SK-N-SH treated with all-trans-retinoic acid at 6 μM for 48 hours (cell line): ENCODE measurements at regions not wholly inside any gene's neighbourhood (a gene's known extent, or its start where the extent isn't known, plus 50 kb on each side); places are given as distances from the start of the nearest gene placed in this dataset.

ENCODE experiments used
- ARNTL ChIP-seq: fragments of 450-650 bp; formaldehyde crosslinking; IDR thresholded peaks from 2 replicates; pipeline ENCODE4 v1.5.0; 2020; ENCODE audit warnings: low read depth, mild to moderate bottlenecking, moderate library complexity, borderline replicate concordance
- BACH2 ChIP-seq: fragments of 250-450 bp; sonication (Bioruptor Pico); IDR thresholded peaks from 2 replicates; pipeline ENCODE4 v1.9.0; 2021; ENCODE audit warnings: mild to moderate bottlenecking, borderline replicate concordance
- ISL1 ChIP-seq: fragments of 250-450 bp; sonication (Bioruptor Pico); IDR thresholded peaks from 2 replicates; pipeline ENCODE4 v2.1.2; 2022; ENCODE audit warnings: mild to moderate bottlenecking, moderate library complexity
- OSR1 ChIP-seq: fragments of 250-450 bp; sonication (Bioruptor Pico); IDR thresholded peaks from 2 replicates; pipeline ENCODE4 v1.8.0; 2022; ENCODE audit warnings: moderate library complexity, mild to moderate bottlenecking, inconsistent platforms
- PATZ1 ChIP-seq: fragments of 250-450 bp; sonication (Bioruptor Pico); IDR thresholded peaks from 2 replicates; pipeline ENCODE4 v1.8.0; 2020; ENCODE audit warnings: mild to moderate bottlenecking, moderate library complexity, borderline replicate concordance
- PPARA ChIP-seq: fragments of 250-450 bp; sonication (Bioruptor Pico); IDR thresholded peaks from 2 replicates; pipeline ENCODE4 v1.5.0; 2020; ENCODE audit warnings: mild to moderate bottlenecking, borderline replicate concordance
- TOX ChIP-seq: fragments of 250-450 bp; sonication (Bioruptor Pico); IDR thresholded peaks from 2 replicates; pipeline ENCODE4 v1.8.0; 2021; ENCODE audit warnings: mild to moderate bottlenecking, moderate library complexity, borderline replicate concordance
- ZFP3 ChIP-seq: fragments of 250-450 bp; sonication (Bioruptor Pico); IDR thresholded peaks from 2 replicates; pipeline ENCODE4 v1.5.0; 2020; ENCODE audit warnings: mild to moderate bottlenecking, moderate library complexity
- ZFP30 ChIP-seq: fragments of 450-650 bp; formaldehyde crosslinking; IDR thresholded peaks from 2 replicates; pipeline ENCODE4 v1.5.0; 2022; ENCODE audit warnings: mild to moderate bottlenecking, moderate library complexity
- ZNF565 ChIP-seq: fragments of 450-650 bp; formaldehyde crosslinking; conservative IDR thresholded peaks from 2 replicates; pipeline ENCODE4 v1.5.0; 2020; ENCODE audit warnings: low read depth, mild to moderate bottlenecking, moderate library complexity
- ZNF70 ChIP-seq: fragments of 450-650 bp; formaldehyde crosslinking; IDR thresholded peaks from 2 replicates; pipeline ENCODE4 v1.5.0; 2020; ENCODE audit warnings: mild to moderate bottlenecking, moderate library complexity
- TF ChIP-seq, protein P1 (sequence below): fragments of 250-450 bp; sonication (Bioruptor Pico); IDR thresholded peaks from 2 replicates; pipeline ENCODE4 v1.5.1; 2021; ENCODE audit warnings: mild to moderate bottlenecking, moderate library complexity

- TF ChIP-seq ZNF70 = no peak
- TF ChIP-seq PATZ1 (CRISPR knock-in tag) = no peak
- TF ChIP-seq TOX (CRISPR knock-in tag) = no peak
- no peak for TF ChIP-seq OSR1 (CRISPR knock-in tag)
- no peak for TF ChIP-seq ISL1 (CRISPR knock-in tag)
- TF ChIP-seq ARNTL (CRISPR knock-in tag) = no peak
- TF ChIP-seq, protein P1, sequence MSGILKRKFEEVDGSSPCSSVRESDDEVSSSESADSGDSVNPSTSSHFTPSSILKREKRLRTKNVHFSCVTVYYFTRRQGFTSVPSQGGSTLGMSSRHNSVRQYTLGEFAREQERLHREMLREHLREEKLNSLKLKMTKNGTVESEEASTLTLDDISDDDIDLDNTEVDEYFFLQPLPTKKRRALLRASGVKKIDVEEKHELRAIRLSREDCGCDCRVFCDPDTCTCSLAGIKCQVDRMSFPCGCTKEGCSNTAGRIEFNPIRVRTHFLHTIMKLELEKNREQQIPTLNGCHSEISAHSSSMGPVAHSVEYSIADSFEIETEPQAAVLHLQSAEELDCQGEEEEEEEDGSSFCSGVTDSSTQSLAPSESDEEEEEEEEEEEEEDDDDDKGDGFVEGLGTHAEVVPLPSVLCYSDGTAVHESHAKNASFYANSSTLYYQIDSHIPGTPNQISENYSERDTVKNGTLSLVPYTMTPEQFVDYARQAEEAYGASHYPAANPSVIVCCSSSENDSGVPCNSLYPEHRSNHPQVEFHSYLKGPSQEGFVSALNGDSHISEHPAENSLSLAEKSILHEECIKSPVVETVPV (CRISPR knock-in tag) = no peak
- no peak for TF ChIP-seq ZNF565 (CRISPR knock-in tag)
- TF ChIP-seq BACH2 (CRISPR knock-in tag) = no peak
- TF ChIP-seq PPARA (CRISPR knock-in tag) = no peak
- no peak for TF ChIP-seq ZFP30
- no peak for TF ChIP-seq ZFP3 (CRISPR knock-in tag)
Measured at GRCh38 chr6:141418076-141418475, 714.6 kb upstream of the GJE1 start.
